H1 (cell line): ENCODE measurements at regions not wholly inside any gene's neighbourhood (a gene's known extent, or its start where the extent isn't known, plus 50 kb on each side); places are given as distances from the start of the nearest gene placed in this dataset.

Experiments
- CTCF ChIA-PET: fragments of 300-600 bp; sonication (Branson Sonifier 250); formaldehyde crosslinking; loops from one replicate; lab custom pipeline; 2021; ENCODE audit not compliant: partially characterized antibody; lab: Charles Lee
- POLR2A ChIA-PET: fragments of 300-600 bp; sonication (Branson Sonifier 250); formaldehyde crosslinking; loops from one replicate; lab custom pipeline; 2021; ENCODE audit warnings: inconsistent platforms; ENCODE audit not compliant: partially characterized antibody; lab: Charles Lee
- DNase-seq, 2 experiments: peaks; one replicate each; pipeline versions ENCODE4 v3.0.0 to v3.0.0-alpha.2; 2010 to 2022; ENCODE audit warnings: low spot score in 2 of 2, low read depth in 1 of 2, mixed read lengths in 1 of 2
- FAIRE-seq: peaks from 2 replicates; lab custom pipeline; 2011; peaks lifted over from hg19 to GRCh38; lab: Jason Lieb, UNC
- H2AFZ ChIP-seq: 2 replicates; pipeline ENCODE4 v1.8.1; 2012; ENCODE audit warnings: low read length, inconsistent platforms
- H2AK5ac ChIP-seq: 2 replicates; pipeline ENCODE4 v1.6.1; 2013; ENCODE audit warnings: low read depth, low read length
- H2BK120ac ChIP-seq: replicated peaks from 2 replicates; pipeline ENCODE3; 2013; ENCODE audit warnings: low read depth, low read length, inconsistent platforms
- H2BK12ac ChIP-seq: 2 replicates; pipeline ENCODE4 v1.6.1; 2013; ENCODE audit warnings: low read depth, low read length
- H2BK15ac ChIP-seq: 2 replicates; pipeline ENCODE4 v1.6.1; 2013; ENCODE audit warnings: low read length
- H2BK20ac ChIP-seq: 2 replicates; pipeline ENCODE4 v1.6.1; 2013; ENCODE audit warnings: low read length
- H2BK5ac ChIP-seq: 2 replicates; pipeline ENCODE4 v1.6.1; 2013; ENCODE audit warnings: low read depth, low read length
- H3K14ac ChIP-seq: 2 replicates; pipeline ENCODE4 v1.6.1; 2013; ENCODE audit warnings: inconsistent platforms; ENCODE audit not compliant: insufficient read length
- H3K18ac ChIP-seq: 2 replicates; pipeline ENCODE4 v1.6.1; 2013; ENCODE audit warnings: low read length; ENCODE audit errors: extremely low read depth
- H3K23ac ChIP-seq: 2 replicates; pipeline ENCODE4 v1.6.1; 2013; ENCODE audit warnings: inconsistent platforms; ENCODE audit not compliant: insufficient read length
- H3K23me2 ChIP-seq: 2 replicates; pipeline ENCODE4 v1.6.1; 2013; ENCODE audit warnings: low read depth, low read length
- H3K27ac ChIP-seq: 2 replicates; pipeline ENCODE4 v1.6.1; 2011; ENCODE audit warnings: low read depth, low read length, inconsistent platforms
- H3K27me3 ChIP-seq, 4 experiments: replicated peaks in 1 of 4; 1 replicate in 1 of 4; 2 replicates in 3 of 4; pipeline versions ENCODE4 v1.6.1 to v1.8.1; 2011 to 2013; ENCODE audit warnings: low read length in 3 of 4, mild to moderate bottlenecking in 3 of 4, inconsistent platforms in 2 of 4, mixed read lengths in 2 of 4, moderate library complexity in 1 of 4; ENCODE audit not compliant: control insufficient read depth in 3 of 4, insufficient read depth in 3 of 4; ENCODE audit errors: extremely low read depth in 1 of 4
- H3K36me3 ChIP-seq, 4 experiments: 2 replicates each; pipeline versions ENCODE4 v1.6.1 to v1.8.1; 2011 to 2013; ENCODE audit warnings: mild to moderate bottlenecking in 4 of 4, low read length in 3 of 4, moderate library complexity in 2 of 4, control low read depth in 1 of 4, inconsistent platforms in 1 of 4; ENCODE audit not compliant: insufficient read depth in 4 of 4, control insufficient read depth in 2 of 4
- H3K4ac ChIP-seq: replicated peaks from 2 replicates; pipeline ENCODE3; 2013; ENCODE audit warnings: low read length, low read depth, mixed read lengths, inconsistent platforms; ENCODE audit not compliant: insufficient read length
- H3K4me1 ChIP-seq, 4 experiments: replicated peaks in 1 of 4; 1 replicate in 1 of 4; 2 replicates in 3 of 4; pipeline versions ENCODE4 v1.6.1 to v1.8.1; 2011 to 2013; ENCODE audit warnings: low read length in 3 of 4, inconsistent platforms in 2 of 4, mixed read lengths in 1 of 4; ENCODE audit not compliant: insufficient read depth in 4 of 4, control insufficient read depth in 3 of 4
- H3K4me2 ChIP-seq, 2 experiments: 2 replicates each; pipeline versions ENCODE4 v1.6.1 to v1.8.1; 2011 to 2013; ENCODE audit warnings: low read depth in 2 of 2, low read length in 2 of 2, control low read depth in 1 of 2, inconsistent platforms in 1 of 2, mild to moderate bottlenecking in 1 of 2; ENCODE audit not compliant: insufficient read depth in 1 of 2
- H3K4me3 ChIP-seq, 4 experiments: fragments of 200-600, 300-600 bp in 1 of 4; sonication (generic), shearing (Covaris generic), sonication (Bioruptor Twin) in 1 of 4; 2 replicates each; pipeline versions ENCODE4 v1.5.1 to v1.8.1; 2011 to 2016; ENCODE audit warnings: low read length in 4 of 4, low read depth in 3 of 4, control low read depth in 2 of 4, inconsistent platforms in 2 of 4, mild to moderate bottlenecking in 2 of 4, mixed read lengths in 1 of 4, moderate library complexity in 1 of 4; ENCODE audit not compliant: insufficient read depth in 2 of 4; ENCODE audit errors: extremely low read depth in 1 of 4
- H3K56ac ChIP-seq: replicated peaks from 2 replicates; pipeline ENCODE3; 2013; ENCODE audit warnings: low read depth, mild to moderate bottlenecking, mixed read lengths, low read length, inconsistent platforms; ENCODE audit not compliant: insufficient read length
- H3K79me1 ChIP-seq: 2 replicates; pipeline ENCODE4 v1.6.1; 2013; ENCODE audit warnings: low read depth, low read length, control low read depth
- H3K79me2 ChIP-seq, 2 experiments: 2 replicates each; pipeline versions ENCODE4 v1.6.1 to v1.8.1; 2012 to 2013; ENCODE audit warnings: low read length in 2 of 2, mild to moderate bottlenecking in 2 of 2, inconsistent platforms in 1 of 2; ENCODE audit not compliant: insufficient read depth in 2 of 2, control insufficient read depth in 1 of 2
- H3K9ac ChIP-seq, 4 experiments: replicated peaks in 1 of 4; 1 replicate in 1 of 4; 2 replicates in 3 of 4; pipeline versions ENCODE4 v1.6.1 to v1.8.1; 2011 to 2013; ENCODE audit warnings: low read depth in 3 of 4, low read length in 3 of 4, control low read depth in 2 of 4, mild to moderate bottlenecking in 2 of 4, moderate library complexity in 2 of 4, inconsistent platforms in 1 of 4; ENCODE audit errors: extremely low read depth in 1 of 4
- H3K9me3 ChIP-seq, 2 experiments: 2 replicates each; pipeline versions ENCODE4 v1.6.1 to v1.8.1; 2012 to 2013; ENCODE audit warnings: mild to moderate bottlenecking in 2 of 2, moderate library complexity in 2 of 2, control low read depth in 1 of 2, inconsistent platforms in 1 of 2, low read depth in 1 of 2, low read length in 1 of 2, mixed read lengths in 1 of 2; ENCODE audit not compliant: insufficient read depth in 2 of 2
- H4K20me1 ChIP-seq, 2 experiments: replicated peaks in 1 of 2; 2 replicates each; pipeline versions ENCODE3 to v1.8.1; 2011 to 2013; ENCODE audit warnings: inconsistent platforms in 2 of 2, low read length in 2 of 2, mild to moderate bottlenecking in 1 of 2; ENCODE audit not compliant: insufficient read depth in 2 of 2, control insufficient read depth in 1 of 2
- H4K5ac ChIP-seq: 2 replicates; pipeline ENCODE4 v1.6.1; 2013; ENCODE audit warnings: low read length, low read depth, mixed read lengths, inconsistent platforms; ENCODE audit not compliant: insufficient read length
- H4K8ac ChIP-seq: 2 replicates; pipeline ENCODE4 v1.8.0; 2013; ENCODE audit warnings: mild to moderate bottlenecking, moderate library complexity, low read length, inconsistent platforms; ENCODE audit not compliant: insufficient read depth; ENCODE audit errors: extremely low read depth
- H4K91ac ChIP-seq: replicated peaks from 2 replicates; pipeline ENCODE3; 2013; ENCODE audit warnings: low read length, mixed read lengths, inconsistent platforms; ENCODE audit not compliant: insufficient read length
- GABPA ChIP-seq: IDR thresholded peaks from 2 replicates; pipeline ENCODE4 v1.6.1; 2011; ENCODE audit warnings: mild to moderate bottlenecking, low read length, moderate library complexity, borderline replicate concordance; ENCODE audit not compliant: insufficient read depth
- KDM4A ChIP-seq: IDR thresholded peaks from one replicate; pipeline ENCODE4 v1.7.1; 2012; ENCODE audit warnings: low read depth, mild to moderate bottlenecking, moderate library complexity, low read length, inconsistent platforms; ENCODE audit not compliant: severe bottlenecking
- WGBS, 2 experiments: shearing (Covaris generic) in 1 of 2; methylation state at CpG; one replicate each; pipeline versions ENCODE4 v1.1.6 to v1.1.7; 2013 to 2015; ENCODE audit warnings: low lambda C conversion rate in 2 of 2, mixed read lengths in 2 of 2, inconsistent platforms in 1 of 2, low coverage in 1 of 2, missing lambda C conversion rate in 1 of 2; ENCODE audit not compliant: insufficient replicate concordance in 2 of 2, insufficient coverage in 1 of 2, insufficient read length in 1 of 2; ENCODE audit errors: extremely low coverage in 1 of 2, missing lambda C conversion rate in 1 of 2; 5-methylcytosine and 5-hydroxymethylcytosine counted together

GRCh38 chr4:106603471-106603870, 234.9 kb upstream of the GIMD1 start:
- TF ChIP-seq GABPA (no peak), KDM4A (no peak)
- no peak for FAIRE-seq
- CTCF ChIA-PET = interaction anchor here (0.7 to 1.9 kb wide), 4 partner anchors 14 to 17 kb away, joined by 3 to 5 read pairs (median 4); no protein-coding TSS in a partner anchor

More at GRCh38 chr4:106603471-106603870, 234.9 kb upstream of the GIMD1 start:
- Histone ChIP-seq H2AFZ (no peak overlapping the region), H2BK20ac (no peak overlapping the region), H3K9ac (no peak overlapping the region), H3K9me3 (no peaks in the 10 kb centered on the region), H3K4ac (no peak overlapping the region), H3K23ac (no peak overlapping the region), H3K18ac (no peak overlapping the region), H2BK120ac (no peak overlapping the region), H3K4me1 (no peaks in the 10 kb centered on the region), H4K5ac (no peak overlapping the region), H3K36me3 (no peaks in the 10 kb centered on the region), H3K4me2 (no peak overlapping the region), H3K4me3 (no peak overlapping the region), H4K91ac (no peak overlapping the region), H4K20me1 (no peaks in the 10 kb centered on the region), H3K23me2 (no peaks in the 10 kb centered on the region), H3K79me2 (no peaks in the 10 kb centered on the region), H3K27me3 (no peaks in the 10 kb centered on the region), H3K56ac (no peak overlapping the region), H2BK5ac (no peak overlapping the region), H2AK5ac (no peak overlapping the region), H3K14ac (no peak overlapping the region), H2BK12ac (no peak overlapping the region), H3K27ac (no peak overlapping the region), H3K79me1 (no peaks in the 10 kb centered on the region), H4K8ac (no peak overlapping the region), H2BK15ac (no peak overlapping the region)
- POLR2A ChIA-PET = no interaction called here
- WGBS, 2 experiments = 97% methylated on average over 3 of the region's 3 CpGs; no CpG with 5 or more reads in 1 of the 2 experiments
- DNase-seq = no peak
